Cerebellar cortex (tissue), 1 donor: ENCODE measurements at regions not wholly inside any gene's neighbourhood (a gene's known extent, or its start where the extent isn't known, plus 50 kb on each side); places are given as distances from the start of the nearest gene placed in this dataset.
"Not testable (repeated sequence)": the region's sequence is repeated elsewhere in the genome, so short reads cannot be mapped to it uniquely, and the experiment has no call there.

ENCODE experiments used
- DNase-seq: peaks from one replicate; pipeline ENCODE4 v3.0.0-alpha.2; 2015; ENCODE audit warnings: low spot score

DNA sequence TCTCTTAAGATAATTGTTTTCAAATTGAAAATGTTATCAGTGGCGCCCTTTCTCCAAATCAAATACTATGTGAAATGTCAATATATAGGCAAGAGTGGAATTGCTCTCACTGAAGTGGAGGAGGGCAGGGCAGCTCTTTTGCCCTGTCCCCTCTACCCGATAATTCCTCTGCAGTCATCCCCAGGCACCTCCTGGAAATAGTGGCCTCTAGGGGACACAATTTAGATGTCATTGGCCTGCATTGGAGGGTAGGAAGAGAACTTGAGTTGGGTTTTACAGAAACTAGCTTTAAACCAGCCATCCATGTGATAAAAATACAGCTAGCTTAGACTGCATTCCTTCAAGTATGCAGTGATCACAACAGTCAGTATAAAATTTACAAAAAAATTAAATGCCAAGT, 288.9 kb downstream of the EDEM1 start:
- DNase-seq, result no peak

DNA sequence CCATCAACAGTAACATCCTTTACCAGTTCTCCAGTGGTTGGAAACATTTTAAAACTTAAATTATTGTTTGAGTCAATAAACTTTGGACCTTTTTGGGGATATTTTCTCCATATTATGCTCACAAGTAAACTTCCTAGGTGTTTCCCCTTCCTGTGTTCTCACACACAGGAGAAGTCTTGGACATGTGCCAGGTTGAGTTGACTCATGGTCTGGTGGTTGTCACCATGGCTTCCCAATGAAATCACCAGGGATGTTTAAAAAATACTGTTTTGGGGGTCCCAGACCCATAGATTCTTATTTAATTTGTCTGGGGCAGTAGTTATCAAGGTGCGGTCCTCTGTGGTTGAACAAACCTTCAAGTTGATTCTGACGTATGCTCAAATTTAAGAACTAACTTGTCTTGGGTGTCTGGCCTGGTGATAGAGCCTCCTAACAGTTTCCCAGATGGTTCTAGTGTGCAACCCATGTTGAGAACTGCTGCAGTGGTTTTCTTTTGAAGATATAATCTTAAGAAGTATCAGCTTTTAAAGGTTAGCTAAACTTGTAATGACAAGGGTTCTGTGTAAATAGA, 291.8 kb downstream of the EDEM1 start:
- no peak for DNase-seq

DNA sequence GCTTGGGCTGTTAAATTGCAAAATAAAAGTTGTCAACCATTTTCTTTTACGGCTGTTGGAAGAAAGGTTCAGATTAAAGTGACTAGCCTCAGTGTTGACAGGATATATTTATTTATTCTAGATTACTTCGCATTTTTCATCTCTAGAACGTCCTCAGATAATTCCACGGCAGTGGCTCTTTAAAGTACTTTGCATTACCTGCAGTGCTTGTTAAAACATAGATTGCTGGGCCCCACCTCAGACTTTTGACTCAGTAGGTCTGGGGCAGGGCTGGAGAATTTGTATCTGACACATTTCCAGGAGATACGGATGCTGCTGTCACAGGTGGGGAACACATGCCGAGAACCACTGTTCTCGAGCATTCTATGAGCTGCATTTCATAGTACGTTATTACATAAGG, 292.7 kb downstream of the EDEM1 start:
- no peak for DNase-seq

DNA sequence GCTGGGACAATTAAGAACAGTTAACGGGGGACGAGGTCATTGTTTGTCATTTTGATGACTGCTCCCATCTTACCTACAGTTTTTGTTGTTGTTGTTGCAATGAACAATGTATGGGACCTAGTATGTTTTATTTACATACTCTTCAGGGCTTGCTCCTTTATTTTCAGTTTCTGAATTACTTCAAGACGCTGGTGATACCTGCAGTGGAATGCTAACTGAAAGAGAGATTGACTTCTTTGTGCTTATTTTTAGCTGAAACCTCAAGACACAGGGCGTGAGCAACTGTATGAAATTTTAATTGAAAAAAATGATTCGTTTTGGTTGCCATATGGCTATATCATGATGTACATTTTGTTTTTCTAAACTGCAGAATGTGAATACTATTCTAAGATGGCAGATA, 297.9 kb downstream of the EDEM1 start:
- DNase-seq, result no peak

DNA sequence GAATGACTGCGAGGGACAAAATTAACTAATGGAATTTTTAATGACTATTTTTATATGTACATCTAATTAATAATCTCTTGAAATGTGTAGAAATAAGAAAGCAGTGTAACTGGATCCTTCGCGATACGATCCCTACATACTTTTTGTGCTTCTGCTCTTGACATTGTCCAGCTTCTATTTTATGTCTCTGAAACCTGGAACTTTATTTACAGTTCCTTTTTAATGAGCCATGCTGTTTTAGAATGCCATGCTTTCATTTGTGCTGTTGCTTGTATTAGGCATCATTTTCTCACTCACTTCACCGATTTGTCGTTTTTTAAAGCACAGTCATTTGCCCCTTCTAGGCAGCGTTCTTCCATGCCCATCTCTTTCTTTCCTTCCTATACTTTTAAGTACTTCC, 301.3 kb downstream of the EDEM1 start:
- DNase-seq, result no peak

DNA sequence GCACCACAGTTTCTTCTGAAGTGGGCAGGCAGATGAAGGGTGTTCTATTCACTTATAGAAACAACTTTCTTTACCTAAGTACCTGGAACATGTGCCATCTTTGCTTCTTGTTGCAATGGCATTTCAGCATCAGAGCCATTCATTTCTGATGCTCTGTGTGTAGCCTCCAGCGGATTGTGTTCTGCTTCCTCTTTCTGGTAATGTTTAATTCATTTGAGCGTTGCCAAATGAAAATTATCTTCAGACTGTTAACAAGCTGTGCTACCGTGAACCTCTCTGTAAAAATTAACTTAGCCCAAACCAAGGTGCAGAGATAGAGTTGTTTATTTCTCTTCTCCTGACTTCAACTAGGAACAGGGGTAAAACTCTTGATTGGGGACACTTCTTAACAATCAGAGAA, 302.0 kb downstream of the EDEM1 start:
- peak; percentile 1 for DNase-seq

DNA sequence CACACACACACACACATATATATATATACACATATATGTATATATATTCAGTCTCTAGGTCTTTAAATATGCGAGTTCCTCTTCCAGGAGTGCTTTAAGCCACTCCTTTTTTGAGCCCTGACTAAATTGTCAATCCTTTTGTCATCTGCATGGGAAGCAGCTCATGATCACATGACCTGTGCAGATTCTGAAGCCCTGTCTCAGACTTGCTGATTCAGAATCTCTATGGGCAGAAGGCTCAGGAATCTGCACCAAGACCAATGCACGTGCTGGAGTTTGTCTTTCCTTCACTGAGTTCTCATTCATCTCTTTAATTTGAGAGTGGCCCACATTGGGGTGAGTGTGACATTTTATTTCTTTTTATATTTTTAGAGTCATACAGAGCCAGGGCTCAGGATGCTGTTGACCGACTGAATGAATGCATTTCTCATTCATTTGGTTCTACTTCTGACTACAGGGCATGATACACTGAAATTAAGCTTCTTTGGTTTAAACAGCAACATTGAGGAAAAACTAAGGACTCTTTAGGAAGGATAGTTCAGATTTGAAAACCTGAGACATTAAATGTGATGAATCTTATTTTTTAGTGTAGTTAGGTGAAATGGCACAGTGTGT, 307.5 kb downstream of the EDEM1 start:
- DNase-seq, result no peak

DNA sequence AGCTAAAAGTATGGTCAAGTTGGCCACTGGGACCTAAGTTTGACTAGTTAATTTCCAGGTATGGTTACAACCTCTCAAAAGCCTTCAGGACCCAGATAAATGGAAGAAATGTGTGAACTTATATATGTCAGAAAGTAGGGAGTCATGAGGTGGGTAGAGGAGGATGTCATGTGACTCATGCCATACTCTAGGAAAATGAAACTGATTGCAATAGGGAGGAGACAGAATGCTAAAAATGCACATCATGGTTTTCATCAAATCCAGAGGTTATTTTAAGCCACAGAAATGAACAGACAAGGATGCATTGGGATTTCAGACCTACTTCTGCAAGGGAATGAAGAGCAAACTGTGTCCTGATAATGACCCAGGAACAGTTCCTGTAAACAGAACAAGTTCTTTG, 310.0 kb downstream of the EDEM1 start:
- no peak for DNase-seq

DNA sequence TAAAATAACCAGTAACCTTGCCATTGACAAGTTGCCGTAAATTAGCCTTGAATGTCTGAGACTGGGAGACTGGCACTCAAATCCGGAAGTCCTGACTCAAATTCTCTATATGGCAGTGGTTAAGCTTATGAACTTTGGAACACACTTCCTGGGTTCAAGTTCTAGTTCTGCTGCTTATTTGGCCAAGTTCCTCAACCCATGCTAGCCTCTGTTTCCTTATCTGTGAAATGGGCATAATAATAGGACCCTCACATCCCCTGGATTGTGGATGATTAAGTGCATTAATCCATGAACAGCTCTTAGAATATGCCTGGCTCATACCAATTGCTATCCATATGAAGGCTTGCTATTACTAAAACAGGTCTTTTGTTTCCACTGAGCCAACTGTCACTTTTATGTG, 311.5 kb downstream of the EDEM1 start:
- no peak for DNase-seq

DNA sequence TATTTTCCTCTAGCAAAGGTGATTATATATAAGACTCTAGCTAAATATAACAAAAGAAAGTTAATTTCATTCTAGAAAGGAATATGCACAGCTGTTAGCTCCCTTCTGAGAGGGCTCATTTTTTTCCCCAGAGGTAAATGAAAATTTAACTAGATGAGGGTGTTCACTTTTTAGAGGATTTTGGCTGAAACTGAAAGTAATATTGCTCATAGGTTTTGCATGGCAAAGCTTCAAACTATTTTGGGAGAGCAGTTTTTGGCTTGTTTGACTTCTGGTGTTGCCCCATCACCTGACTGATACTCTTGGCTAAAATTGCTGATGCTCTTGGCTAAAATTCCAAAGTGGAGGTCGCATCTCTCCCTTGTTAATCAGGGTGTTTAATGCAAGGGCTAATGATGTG, 311.9 kb downstream of the EDEM1 start:
- DNase-seq, result no peak

DNA sequence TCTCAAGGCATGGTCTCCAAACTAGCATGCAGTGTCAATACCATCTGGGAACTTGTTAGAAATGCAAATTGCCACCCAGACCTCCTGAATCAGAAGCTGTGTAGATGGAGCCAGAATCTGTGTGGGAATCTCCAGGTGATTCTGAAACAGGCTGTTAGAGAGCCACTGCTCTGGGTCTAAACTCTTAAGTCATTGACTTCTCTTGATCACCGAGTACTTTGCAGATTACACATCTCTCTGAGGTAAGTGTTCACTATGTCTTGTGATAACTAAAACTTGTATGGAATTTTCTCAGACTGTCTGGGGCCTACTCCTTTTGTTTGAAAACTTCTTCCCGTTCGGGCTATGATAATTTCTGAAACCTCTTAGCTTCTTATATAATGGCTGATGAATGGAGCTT, 315.6 kb downstream of the EDEM1 start:
- DNase-seq, result no peak

DNA sequence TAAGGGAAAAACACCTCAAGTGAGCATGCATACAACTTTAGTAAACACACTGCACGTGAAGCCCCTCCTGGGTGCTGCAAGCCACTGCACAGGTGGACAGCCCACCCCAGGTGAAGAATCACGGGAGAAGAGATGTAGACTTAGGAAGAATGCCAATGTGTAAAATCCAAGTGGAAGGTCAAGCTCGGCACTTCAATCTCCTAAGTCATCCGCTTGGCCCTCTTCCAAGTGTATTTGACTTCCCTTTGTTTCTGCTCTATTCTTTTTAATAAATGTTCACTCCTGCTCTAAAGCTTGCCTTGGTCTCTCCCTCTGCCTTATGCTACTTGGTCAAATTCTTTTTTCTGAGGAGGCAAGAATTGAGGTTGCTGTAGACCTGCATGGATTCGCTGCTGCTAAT, 316.6 kb downstream of the EDEM1 start:
- DNase-seq, result no peak

DNA sequence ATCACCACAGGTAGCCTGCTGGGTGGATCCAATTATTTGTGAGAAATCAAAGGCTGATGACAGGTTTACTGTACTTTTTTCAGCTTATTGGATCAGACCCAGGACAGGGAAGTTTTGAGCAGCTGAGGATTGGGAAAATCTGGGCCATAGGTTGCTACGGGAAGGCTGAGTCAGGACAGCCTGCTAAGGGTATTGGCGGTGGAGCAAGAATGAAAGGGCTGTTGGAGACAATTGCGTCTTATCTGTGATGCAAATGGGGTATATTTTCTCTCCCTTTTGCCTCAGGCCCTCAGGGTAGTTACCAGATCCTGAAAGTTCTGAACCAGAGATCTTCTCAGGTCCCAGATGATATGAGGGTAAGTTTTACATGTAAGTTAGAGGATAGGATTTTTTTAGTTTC, 317.7 kb downstream of the EDEM1 start:
- DNase-seq, result no peak

DNA sequence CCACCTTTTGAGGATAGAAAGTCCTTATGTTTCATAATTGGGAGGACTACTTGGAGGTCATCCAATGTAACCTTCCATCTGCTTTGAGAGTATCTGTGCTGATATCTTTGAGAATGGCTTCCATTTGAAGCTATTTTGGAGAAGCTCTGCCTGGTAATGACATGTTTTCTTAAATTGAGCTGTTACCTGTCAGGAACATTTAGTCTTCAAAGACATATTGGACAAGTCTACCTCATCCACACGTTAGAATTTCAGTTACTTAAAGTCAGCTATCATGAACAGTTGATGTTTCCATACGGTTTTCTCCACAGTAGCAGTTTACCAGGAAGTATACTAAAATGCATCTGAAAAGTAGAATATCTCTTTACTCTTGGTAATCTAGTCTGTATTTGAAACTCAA, 318.5 kb downstream of the EDEM1 start:
- DNase-seq, result no peak

DNA sequence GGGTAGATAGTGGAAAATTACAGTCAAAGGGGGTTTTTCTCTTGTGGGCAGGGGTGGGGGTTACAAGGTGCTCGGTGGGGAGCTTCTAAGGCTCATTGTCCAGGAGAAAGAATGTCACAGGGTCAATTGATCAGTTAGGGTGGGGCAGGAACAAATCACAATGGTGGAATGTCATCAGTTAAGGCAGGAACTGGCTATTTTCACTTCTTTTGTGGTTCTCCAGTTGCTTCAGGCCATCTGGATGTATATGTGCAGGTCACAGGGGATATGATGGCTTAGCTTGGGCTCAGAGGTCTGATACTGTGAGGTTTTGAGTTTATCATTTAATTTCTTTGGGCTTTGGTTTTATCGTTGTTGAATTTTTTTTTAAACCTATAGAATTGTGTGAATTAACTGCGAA, 321.4 kb downstream of the EDEM1 start:
- DNase-seq, result not testable (repeated sequence)

DNA sequence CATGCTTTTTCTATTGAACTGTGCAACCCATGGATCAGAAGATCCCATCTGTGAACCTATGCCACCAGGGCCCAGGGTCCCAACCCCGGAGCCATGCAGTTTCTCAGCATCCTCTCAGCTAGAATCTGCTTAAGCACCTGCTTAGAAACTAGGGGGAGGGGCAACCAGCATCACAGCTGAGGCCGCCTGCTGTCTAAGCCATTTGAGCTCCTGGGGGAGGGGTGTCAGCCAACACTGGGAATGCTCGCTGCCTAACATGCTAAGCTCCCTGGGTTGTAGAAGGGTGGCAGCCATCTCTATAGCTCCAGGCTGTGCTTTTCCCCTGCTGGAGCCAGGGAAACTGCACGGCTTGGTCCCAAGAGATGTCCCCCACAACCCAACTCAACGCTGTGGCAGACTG, 322.8 kb downstream of the EDEM1 start:
- DNase-seq, result no peak

DNA sequence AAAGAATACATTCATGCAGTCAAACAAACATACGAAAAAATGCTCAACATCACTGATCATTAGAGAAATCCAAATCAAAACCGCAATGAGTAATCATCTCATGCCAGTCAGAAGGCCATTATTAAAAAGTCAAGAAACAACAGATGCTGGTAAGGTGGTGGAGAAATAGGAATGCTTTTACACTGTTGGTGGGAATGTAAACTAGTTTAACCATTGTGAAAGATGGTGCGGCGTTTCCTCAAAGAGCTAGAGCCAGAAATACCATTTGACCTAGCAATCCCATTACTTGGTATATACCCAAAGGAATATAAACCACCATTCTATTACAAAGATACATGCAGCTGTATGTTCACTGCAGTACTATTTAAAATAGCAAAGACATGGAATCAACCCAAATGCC, 330.4 kb downstream of the EDEM1 start:
- no peak for DNase-seq

DNA sequence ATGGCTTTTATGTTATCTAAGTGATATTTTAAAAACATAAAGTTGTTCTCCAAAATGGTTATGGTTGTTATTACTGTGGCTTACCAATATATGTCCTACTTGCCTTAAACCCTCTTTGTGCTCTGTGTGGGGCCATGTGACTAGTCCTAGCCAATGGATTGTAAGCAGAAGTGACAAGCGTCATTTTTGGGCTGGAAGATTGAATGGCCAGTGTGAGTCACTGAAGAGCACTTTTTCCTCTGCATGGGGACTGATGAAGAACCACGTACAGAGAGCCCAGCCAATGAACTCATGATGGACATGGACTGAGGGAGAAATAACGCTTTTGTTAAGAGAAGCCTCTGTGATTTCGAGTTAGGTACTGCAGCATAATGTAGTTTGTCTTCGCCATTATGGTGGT, 332.7 kb downstream of the EDEM1 start:
- DNase-seq, result no peak

DNA sequence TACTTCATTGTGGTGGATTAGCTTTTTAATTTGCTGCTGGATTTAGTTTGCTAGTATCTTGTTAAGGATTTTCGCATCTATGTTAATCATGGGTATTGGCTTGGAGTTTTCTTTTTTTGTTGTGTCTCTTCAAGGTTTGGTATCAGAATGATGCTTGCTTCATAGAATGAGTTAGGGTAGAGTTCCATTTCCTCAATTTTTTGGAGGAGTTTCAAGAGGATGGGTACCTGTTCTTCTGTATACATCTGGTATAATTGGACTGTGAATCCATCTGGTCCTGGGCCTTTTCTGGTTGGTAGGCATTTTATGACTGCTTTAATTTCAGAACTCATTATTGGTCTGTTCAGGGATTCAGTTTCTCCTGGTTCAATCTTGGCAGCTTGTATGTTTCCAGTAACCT, 335.6 kb downstream of the EDEM1 start:
- no peak for DNase-seq

DNA sequence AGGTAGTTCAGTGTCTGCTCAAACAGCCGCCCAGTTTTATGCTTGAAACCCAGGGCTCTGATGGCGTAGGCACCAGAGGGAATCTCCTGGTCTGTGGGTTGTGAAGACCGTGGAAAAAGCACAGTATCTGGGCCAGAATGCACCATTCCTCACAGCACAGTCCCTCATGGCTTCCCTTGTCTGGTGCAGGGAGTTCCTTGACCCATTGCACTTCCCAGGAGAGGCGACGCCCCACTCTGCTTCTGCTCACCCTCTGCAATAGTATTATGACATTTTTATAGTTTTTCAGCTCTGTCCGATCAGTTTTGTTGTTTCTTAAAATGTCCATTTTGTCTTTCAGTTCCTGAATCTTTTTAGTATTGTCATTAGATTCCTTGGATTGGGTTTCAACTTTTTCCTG, 343.5 kb downstream of the EDEM1 start:
- DNase-seq, result no peak

DNA sequence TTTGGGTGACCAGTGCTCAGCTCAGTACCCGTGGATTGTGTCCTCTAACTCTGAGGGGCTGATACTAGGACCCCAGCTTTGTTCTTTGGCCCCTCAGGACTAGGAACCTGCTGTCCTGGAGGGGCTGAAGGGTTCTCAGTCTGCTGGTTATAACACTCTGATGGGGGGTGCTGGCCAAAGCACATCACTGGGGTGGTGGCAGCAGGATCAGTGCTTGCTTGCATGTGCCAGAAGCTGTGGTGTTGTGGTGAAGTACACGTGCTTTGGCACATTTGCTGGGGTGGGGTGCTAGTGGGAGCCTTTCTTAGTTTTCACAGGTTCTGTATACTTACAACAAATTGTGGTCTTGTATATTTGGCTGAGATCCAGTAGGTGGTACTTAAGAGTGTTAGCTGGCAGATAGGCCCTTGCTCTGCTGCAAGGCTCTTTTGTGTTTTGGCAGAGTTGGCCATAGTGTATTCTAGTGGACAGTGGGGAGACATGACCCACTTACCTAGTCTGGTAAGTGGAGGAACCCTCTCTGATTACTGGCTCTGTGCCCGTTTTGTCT, 344.3 kb downstream of the EDEM1 start:
- DNase-seq, result no peak

DNA sequence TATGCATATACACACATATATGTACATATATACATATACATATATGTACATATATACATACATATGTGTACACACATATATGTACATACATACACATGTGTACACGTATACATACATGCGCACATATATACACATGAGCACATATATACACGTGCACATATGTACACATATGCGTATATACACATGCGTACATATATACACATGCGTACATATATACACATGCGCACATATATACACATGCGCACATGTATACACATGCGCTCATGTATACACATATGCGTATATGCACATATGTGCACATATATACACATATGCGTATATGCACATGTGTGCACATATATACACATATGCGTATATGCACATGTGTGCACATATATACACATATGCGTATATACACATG, 353.0 kb downstream of the EDEM1 start:
- DNase-seq, result no peak

DNA sequence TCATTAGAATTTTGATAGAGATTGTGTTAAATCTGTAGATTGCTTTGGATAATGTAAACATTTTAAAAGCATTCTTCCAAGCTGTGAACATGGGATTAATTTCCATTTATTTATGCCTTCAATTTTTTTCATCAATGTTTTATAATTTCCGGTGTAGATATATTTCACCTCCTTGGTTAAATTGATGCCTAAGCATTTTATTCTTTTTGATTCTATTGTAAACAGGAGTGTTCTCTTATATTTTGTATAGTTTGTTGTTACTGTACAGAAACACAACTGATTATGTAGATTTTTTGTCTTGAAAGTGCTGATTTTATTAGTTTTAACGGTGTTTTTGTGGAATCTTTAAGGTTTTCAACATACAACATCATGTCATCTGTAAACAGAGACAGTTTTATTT, 355.0 kb downstream of the EDEM1 start:
- DNase-seq, result no peak

DNA sequence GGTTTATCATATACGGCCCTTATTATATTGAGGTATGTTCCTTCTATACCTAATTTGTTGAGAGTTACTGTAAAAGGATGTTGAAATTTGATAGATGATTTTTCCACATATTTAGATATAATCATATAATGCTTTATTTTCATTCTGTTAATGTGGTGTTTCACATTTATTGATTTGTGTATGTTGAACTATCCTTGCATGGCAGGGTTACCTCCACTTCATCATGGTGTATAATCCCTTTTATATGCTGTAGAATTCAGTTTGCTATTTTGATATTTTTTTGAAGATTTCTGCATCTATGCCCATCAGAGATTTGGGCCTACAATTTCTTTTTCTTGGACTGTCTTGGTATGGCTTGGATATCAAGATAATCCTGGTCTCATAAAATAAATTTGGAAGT, 355.5 kb downstream of the EDEM1 start:
- DNase-seq, result no peak
